ENCODE measurements at regions not wholly inside any gene's neighbourhood (a gene's known extent, or its start where the extent isn't known, plus 50 kb on each side); places are given as distances from the start of the nearest gene placed in this dataset.

- TF ChIP-seq CTCF (IDR thresholded peaks at IDR 0.05): no peak
- TF ChIP-seq ZFX (IDR thresholded peaks at IDR 0.05; ENCODE audit: borderline replicate concordance): no peak
Observed at GRCh38 chr2:18476484-18476883, 84.0 kb downstream of the RDH14 start.
